Breast epithelium (tissue), 4 donors: ENCODE measurements at regions not wholly inside any gene's neighbourhood (a gene's known extent, or its start where the extent isn't known, plus 50 kb on each side); places are given as distances from the start of the nearest gene placed in this dataset.
A peak's percentile ranks its signal among the peaks of the same experiment; 100 is the strongest.

ENCODE experiments used
- DNase-seq, 2 donors: peaks; one replicate each; pipeline ENCODE4 v3.0.0-alpha.2; 2019; ENCODE audit warnings: low spot score in 2 of 2
- H3K27ac ChIP-seq, 2 donors: fragments of 200-600 bp; sonication (generic) in 1 of 2; one replicate each; pipeline ENCODE4 v1.5.1; 2016 to 2019; ENCODE audit warnings: mild to moderate bottlenecking in 1 of 2
- H3K27me3 ChIP-seq, 2 donors: fragments of 200-600 bp; sonication (generic) in 1 of 2; one replicate each; pipeline versions ENCODE4 v1.5.1 to v1.6.0; 2017 to 2019; ENCODE audit warnings: control low read depth in 1 of 2, mild to moderate bottlenecking in 1 of 2
- H3K36me3 ChIP-seq: fragments of 200-600 bp; one replicate; pipeline ENCODE4 v1.5.1; 2019
- H3K4me1 ChIP-seq, 2 donors: fragments of 200-600 bp; sonication (generic); one replicate each; pipeline ENCODE4 v1.5.1; 2016 to 2019; ENCODE audit warnings: control low read depth in 1 of 2
- H3K4me3 ChIP-seq, 3 donors: fragments of 200-600 bp; sonication (generic); 1 replicate in 2 of 3; 2 replicates in 1 of 3; pipeline ENCODE4 v1.5.1; 2016 to 2019; ENCODE audit warnings: mild to moderate bottlenecking in 3 of 3, moderate library complexity in 2 of 3
- H3K9me3 ChIP-seq, 2 donors: fragments of 200-600 bp; sonication (generic) in 1 of 2; one replicate each; pipeline ENCODE4 v1.5.1; 2016 to 2019; ENCODE audit warnings: control low read depth in 1 of 2
- POLR2A ChIP-seq: fragments of 450-650 bp; IDR thresholded peaks from one replicate; pipeline ENCODE4 v1.6.1; 2016; ENCODE audit warnings: antibody characterized with exemption, mild to moderate bottlenecking, moderate library complexity
- POLR2AphosphoS5 ChIP-seq, 3 donors: sonication (generic); formaldehyde crosslinking; IDR thresholded peaks; one replicate each; pipeline ENCODE4 v1.6.1; 2017; ENCODE audit warnings: antibody characterized with exemption in 3 of 3
- intact Hi-C: fragments of 100-400 bp; cut with DNase I; formaldehyde crosslinking; loops from one replicate; pipeline ENCODE4 v1.15.1; 2023; ENCODE audit warnings: low total_unique reads
- TF ChIP-seq, protein P1 (sequence below), 3 donors: fragments of 450-650 bp; IDR thresholded peaks; one replicate each; pipeline ENCODE4 v1.5.1; 2016 to 2017; ENCODE audit warnings: antibody characterized with exemption in 3 of 3, mild to moderate bottlenecking in 3 of 3, moderate library complexity in 3 of 3

GRCh38 chr13:59099182-59099974 lies 1064.3 kb downstream of the DIAPH3 start:
- no peaks in the 10 kb centered on the region for H3K27me3 ChIP-seq
- intact Hi-C loops: no loop called here
- H3K9me3 ChIP-seq: no peaks in the 10 kb centered on the region
- no peaks in the 10 kb centered on the region for H3K36me3 ChIP-seq
- no peak overlapping the region for H3K4me3 ChIP-seq
- no peak for DNase-seq
- no peak overlapping the region for H3K27ac ChIP-seq
- TF ChIP-seq, protein P1, sequence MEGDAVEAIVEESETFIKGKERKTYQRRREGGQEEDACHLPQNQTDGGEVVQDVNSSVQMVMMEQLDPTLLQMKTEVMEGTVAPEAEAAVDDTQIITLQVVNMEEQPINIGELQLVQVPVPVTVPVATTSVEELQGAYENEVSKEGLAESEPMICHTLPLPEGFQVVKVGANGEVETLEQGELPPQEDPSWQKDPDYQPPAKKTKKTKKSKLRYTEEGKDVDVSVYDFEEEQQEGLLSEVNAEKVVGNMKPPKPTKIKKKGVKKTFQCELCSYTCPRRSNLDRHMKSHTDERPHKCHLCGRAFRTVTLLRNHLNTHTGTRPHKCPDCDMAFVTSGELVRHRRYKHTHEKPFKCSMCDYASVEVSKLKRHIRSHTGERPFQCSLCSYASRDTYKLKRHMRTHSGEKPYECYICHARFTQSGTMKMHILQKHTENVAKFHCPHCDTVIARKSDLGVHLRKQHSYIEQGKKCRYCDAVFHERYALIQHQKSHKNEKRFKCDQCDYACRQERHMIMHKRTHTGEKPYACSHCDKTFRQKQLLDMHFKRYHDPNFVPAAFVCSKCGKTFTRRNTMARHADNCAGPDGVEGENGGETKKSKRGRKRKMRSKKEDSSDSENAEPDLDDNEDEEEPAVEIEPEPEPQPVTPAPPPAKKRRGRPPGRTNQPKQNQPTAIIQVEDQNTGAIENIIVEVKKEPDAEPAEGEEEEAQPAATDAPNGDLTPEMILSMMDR (IDR thresholded peaks at IDR 0.05): no peak
- TF ChIP-seq POLR2A (no peak), POLR2AphosphoS5 (IDR thresholded peaks at IDR 0.05) (no peak)
- no peaks in the 10 kb centered on the region for H3K4me1 ChIP-seq

GRCh38 chr13:59103004-59103768 lies 1060.5 kb downstream of the DIAPH3 start:
- Histone ChIP-seq H3K9me3 (no peaks in the 10 kb centered on the region), H3K27me3 (no peaks in the 10 kb centered on the region), H3K4me3 (no peak overlapping the region), H3K36me3 (no peaks in the 10 kb centered on the region), H3K4me1 (no peaks in the 10 kb centered on the region), H3K27ac (no peak overlapping the region)
- DNase-seq: no peak
- intact Hi-C loops: no loop called here
- no peak for TF ChIP-seq POLR2A
- TF ChIP-seq, protein P1 (IDR thresholded peaks at IDR 0.05): no peak

GRCh38 chr13:59111751-59112171 lies 1052.0 kb downstream of the DIAPH3 start:
- H3K27me3 ChIP-seq: no peaks in the 10 kb centered on the region
- H3K4me1 ChIP-seq: no peaks in the 10 kb centered on the region
- no peaks in the 10 kb centered on the region for H3K9me3 ChIP-seq
- no peak for DNase-seq
- intact Hi-C loops: loop anchor here (2.0 kb wide), 1 partner anchor 13 kb away; no protein-coding TSS in a partner anchor
- TF ChIP-seq, protein P1 (IDR thresholded peaks at IDR 0.05): no peak
- no peak for TF ChIP-seq POLR2AphosphoS5 (IDR thresholded peaks at IDR 0.05)
- TF ChIP-seq POLR2A: no peak
- H3K36me3 ChIP-seq: no peaks in the 10 kb centered on the region
- H3K27ac ChIP-seq: peak overlapping the region in 1 of 2 donors; percentile 6
- H3K4me3 ChIP-seq: no peak overlapping the region

DNA sequence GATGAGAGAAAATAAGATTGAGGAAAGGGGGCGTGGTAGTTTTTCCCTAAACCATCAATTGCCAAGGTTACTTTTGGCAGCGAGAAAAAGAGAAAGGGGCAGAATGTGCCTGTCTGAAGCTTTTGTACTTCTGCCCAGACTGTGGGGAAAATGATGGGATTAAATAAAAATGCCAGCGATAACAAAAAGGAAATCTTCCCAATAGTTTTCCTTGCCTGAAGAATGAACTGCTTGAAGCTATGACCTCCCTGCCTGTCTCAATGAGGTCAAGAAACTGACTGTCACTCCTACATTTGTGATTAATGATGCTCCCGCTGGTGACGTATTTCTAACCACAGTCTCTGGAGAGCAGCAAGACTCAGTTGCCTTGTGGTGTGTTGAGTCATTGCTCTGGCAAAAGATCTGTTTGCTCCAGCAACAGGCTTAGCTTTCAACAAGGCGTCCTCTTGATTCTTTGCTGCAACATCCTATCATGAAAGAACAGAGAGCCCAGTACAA lies 1051.5 kb downstream of the DIAPH3 start:
- intact Hi-C loops: no loop called here
- DNase-seq: no peak
- TF ChIP-seq POLR2A: no peak
- no peak for TF ChIP-seq POLR2AphosphoS5 (IDR thresholded peaks at IDR 0.05)
- TF ChIP-seq, protein P1 (IDR thresholded peaks at IDR 0.05): no peak
- Histone ChIP-seq H3K9me3 (no peaks in the 10 kb centered on the region), H3K27ac (peak overlapping the region in 1 of 2 donors; percentile 6), H3K36me3 (no peaks in the 10 kb centered on the region), H3K4me1 (no peaks in the 10 kb centered on the region), H3K4me3 (no peak overlapping the region), H3K27me3 (no peaks in the 10 kb centered on the region)

DNA sequence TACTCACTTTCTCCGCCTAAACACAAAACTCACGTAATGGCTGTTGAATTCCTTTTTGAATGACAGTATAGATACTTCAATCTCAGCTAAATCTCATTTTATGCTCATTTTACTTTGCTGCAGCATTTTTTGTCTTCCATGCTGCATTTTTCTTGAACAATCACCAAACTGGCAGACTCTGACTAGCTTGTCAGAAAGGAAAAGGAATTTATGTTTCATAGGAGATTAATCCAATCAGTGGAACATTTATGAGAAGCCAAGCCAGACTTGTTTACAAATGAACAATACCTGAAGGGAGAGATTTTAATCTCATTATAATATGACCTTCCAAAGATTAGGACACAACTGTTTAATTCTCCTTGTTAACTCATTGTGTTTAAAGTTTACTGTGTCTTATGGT lies 1044.3 kb downstream of the DIAPH3 start:
- DNase-seq: no peak
- Histone ChIP-seq H3K4me3 (no peak overlapping the region), H3K27ac (no peak overlapping the region), H3K36me3 (no peaks in the 10 kb centered on the region), H3K4me1 (no peaks in the 10 kb centered on the region), H3K9me3 (no peaks in the 10 kb centered on the region), H3K27me3 (no peaks in the 10 kb centered on the region)
- intact Hi-C loops: no loop called here
- TF ChIP-seq POLR2AphosphoS5 (IDR thresholded peaks at IDR 0.05) (no peak), POLR2A (no peak)
- TF ChIP-seq, protein P1 (IDR thresholded peaks at IDR 0.05): no peak
